ENCODE measurements at regions not wholly inside any gene's neighbourhood (a gene's known extent, or its start where the extent isn't known, plus 50 kb on each side); places are given as distances from the start of the nearest gene placed in this dataset.

GRCh38 chr14:96961895-96962294 is 164.7 kb downstream of the VRK1 start:
- no peak for TF ChIP-seq ZFX (IDR thresholded peaks at IDR 0.05; ENCODE audit: borderline replicate concordance)
- TF ChIP-seq CTCF (IDR thresholded peaks at IDR 0.05), result no peak
- H3K27ac ChIP-seq, result no peak overlapping the region

- no peak for TF ChIP-seq ZFX (IDR thresholded peaks at IDR 0.05; ENCODE audit: borderline replicate concordance)
- no peak for TF ChIP-seq CTCF (IDR thresholded peaks at IDR 0.05)
- H3K27ac ChIP-seq, result no peak overlapping the region
These were observed 165.2 kb downstream of the VRK1 start for GRCh38 chr14:96962337-96962736.

- no peak for TF ChIP-seq CTCF (IDR thresholded peaks at IDR 0.05)
- no peak for TF ChIP-seq ZFX (IDR thresholded peaks at IDR 0.05; ENCODE audit: borderline replicate concordance)
- H3K27ac ChIP-seq, result no peak overlapping the region
These were observed 167.7 kb downstream of the VRK1 start for GRCh38 chr14:96964726-96965415.

GRCh38 chr14:96965885-96966595 is 168.9 kb downstream of the VRK1 start:
- no peak overlapping the region for H3K27ac ChIP-seq
- TF ChIP-seq CTCF (IDR thresholded peaks at IDR 0.05), result no peak
- no peak for TF ChIP-seq ZFX (IDR thresholded peaks at IDR 0.05; ENCODE audit: borderline replicate concordance)

GRCh38 chr14:96975116-96975515 is 177.9 kb downstream of the VRK1 start:
- TF ChIP-seq ZFX (IDR thresholded peaks at IDR 0.05; ENCODE audit: borderline replicate concordance), result no peak
- TF ChIP-seq CTCF (IDR thresholded peaks at IDR 0.05), result no peak
- no peak overlapping the region for H3K27ac ChIP-seq

- TF ChIP-seq CTCF (IDR thresholded peaks at IDR 0.05) (no peak), ZFX (IDR thresholded peaks at IDR 0.05; ENCODE audit: borderline replicate concordance) (no peak)
- no peak overlapping the region for H3K27ac ChIP-seq
These were observed 181.5 kb downstream of the VRK1 start for GRCh38 chr14:96978525-96979272.
